HCT116 (cell line): ENCODE measurements at regions not wholly inside any gene's neighbourhood (a gene's known extent, or its start where the extent isn't known, plus 50 kb on each side); places are given as distances from the start of the nearest gene placed in this dataset.

Source experiments
- ATAC-seq: fragments of 200-7000 bp; cut with Tn5 transposase; 2 replicates; pipeline ENCODE4 v1.9.1; 2020; ENCODE audit warnings: mild to moderate bottlenecking, moderate library complexity
- BruUV-seq: library from RNA; stranded (reverse); fragments of 400-500 nt; replicated peaks from 2 replicates; lab custom pipeline; 2021; lab: Mats Ljungman, UMichigan
- CTCF ChIA-PET: fragments of 300-600 bp; sonication (Branson Sonifier 250); formaldehyde crosslinking; loops from one replicate; lab custom pipeline; 2021; ENCODE audit warnings: antibody characterized with exemption; lab: Charles Lee
- POLR2A ChIA-PET: fragments of 300-600, 350-600 bp; sonication (Branson Sonifier 250); formaldehyde crosslinking; loops from one replicate; lab custom pipeline; 2021; ENCODE audit warnings: antibody characterized with exemption; lab: Charles Lee
- RAD21 ChIA-PET, 2 experiments: fragments of 300-600 bp; sonication (Branson Sonifier 250); formaldehyde crosslinking; loops; one replicate each; lab custom pipeline; 2023; ENCODE audit warnings: low total read pairs in 2 of 2; ENCODE audit not compliant: uncharacterized antibody in 2 of 2, unreplicated experiment in 2 of 2, low non-redundant PET in 1 of 2; lab: Charles Lee
- DNase-seq: peaks from one replicate; pipeline ENCODE4 v3.0.0-alpha.2; 2010; ENCODE audit warnings: low read depth, low spot score
- H2AFZ ChIP-seq: fragments of 200-600 bp; shearing (Covaris generic), sonication (generic); 2 replicates; pipeline ENCODE4 v1.6.1; 2017; ENCODE audit warnings: low read depth, mixed run types, mixed read lengths, antibody characterized with exemption, low read length; ENCODE audit not compliant: poor library complexity, severe bottlenecking
- H3K27ac ChIP-seq: 2 replicates; pipeline ENCODE4 v1.5.1; 2012; ENCODE audit warnings: low read depth, low read length
- H3K27me3 ChIP-seq: fragments of 200-600 bp; sonication (generic); 2 replicates; pipeline ENCODE4 v1.6.1; 2016; ENCODE audit warnings: mixed run types, low read length, mixed read lengths; ENCODE audit not compliant: insufficient read depth
- H3K36me3 ChIP-seq, 2 experiments: fragments of 200-500 bp in 1 of 2; fragments of 200-600 bp in 1 of 2; sonication (Bioruptor generic) in 1 of 2; sonication (generic) in 1 of 2; 2 replicates each; pipeline versions ENCODE4 v1.5.1 to v1.6.1; 2014 to 2016; ENCODE audit warnings: low read length in 2 of 2, inconsistent platforms in 1 of 2, mixed read lengths in 1 of 2, mixed run types in 1 of 2; ENCODE audit not compliant: insufficient read depth in 2 of 2, control insufficient read depth in 1 of 2
- H3K4me1 ChIP-seq, 2 experiments: fragments of 200-600 bp in 1 of 2; sonication (generic) in 1 of 2; 2 replicates each; pipeline versions ENCODE4 v1.5.1 to v1.6.1; 2012 to 2017; ENCODE audit warnings: low read length in 2 of 2, inconsistent platforms in 1 of 2, mild to moderate bottlenecking in 1 of 2, mixed read lengths in 1 of 2, mixed run types in 1 of 2, moderate library complexity in 1 of 2; ENCODE audit not compliant: insufficient read depth in 2 of 2, control insufficient read depth in 1 of 2
- H3K4me2 ChIP-seq: fragments of 200-600 bp; sonication (generic); 2 replicates; pipeline ENCODE4 v1.6.1; 2017; ENCODE audit warnings: mixed run types, low read length, mixed read lengths
- H3K4me3 ChIP-seq, 2 experiments: fragments of 200-600 bp in 1 of 2; sonication (generic) in 1 of 2; replicated peaks in 1 of 2; 2 replicates each; pipeline ENCODE4 v1.5.1; 2011 to 2016; ENCODE audit warnings: low read length in 2 of 2, control low read depth in 1 of 2, low read depth in 1 of 2, mild to moderate bottlenecking in 1 of 2, mixed read lengths in 1 of 2, mixed run types in 1 of 2
- H3K79me2 ChIP-seq: fragments of 200-600 bp; sonication (generic); 2 replicates; pipeline ENCODE4 v1.6.1; 2017; ENCODE audit warnings: mild to moderate bottlenecking, mixed run types, low read length, moderate library complexity, mixed read lengths; ENCODE audit not compliant: insufficient read depth
- H3K9ac ChIP-seq: fragments of 200-600 bp; sonication (generic); 2 replicates; pipeline ENCODE4 v1.6.1; 2016; ENCODE audit warnings: low read length, mixed read lengths
- H3K9me2 ChIP-seq: fragments of 200-600 bp; sonication (generic), shearing (Covaris generic); 2 replicates; pipeline ENCODE4 v1.6.1; 2017; ENCODE audit warnings: mixed run types, mild to moderate bottlenecking, moderate library complexity; ENCODE audit not compliant: insufficient read depth
- H3K9me3 ChIP-seq, 2 experiments: fragments of 200-500 bp in 1 of 2; fragments of 200-600 bp in 1 of 2; sonication (Bioruptor generic) in 1 of 2; sonication (generic) in 1 of 2; 2 replicates each; pipeline ENCODE4 v1.6.1; 2014 to 2017; ENCODE audit warnings: low read length in 2 of 2, mixed read lengths in 2 of 2, inconsistent platforms in 1 of 2, low read depth in 1 of 2, mild to moderate bottlenecking in 1 of 2, mixed run types in 1 of 2, moderate library complexity in 1 of 2; ENCODE audit not compliant: control insufficient read depth in 1 of 2, insufficient read depth in 1 of 2
- H4K20me1 ChIP-seq: fragments of 200-600 bp; sonication (generic), shearing (Covaris generic); 2 replicates; pipeline ENCODE4 v1.6.1; 2017; ENCODE audit warnings: mixed run types, mild to moderate bottlenecking, moderate library complexity; ENCODE audit not compliant: insufficient read depth
- CBX3 ChIP-seq: IDR thresholded peaks from 2 replicates; pipeline ENCODE4 v1.6.1; 2012; ENCODE audit warnings: low read depth
- CEBPB ChIP-seq: IDR thresholded peaks from 2 replicates; pipeline ENCODE4 v1.6.1; 2012; ENCODE audit warnings: low read depth
- EGR1 ChIP-seq: IDR thresholded peaks from 2 replicates; pipeline ENCODE4 v1.6.1; 2012; ENCODE audit warnings: low read depth
- EZH2phosphoT487 ChIP-seq: fragments of 200-600 bp; IDR thresholded peaks from 2 replicates; pipeline ENCODE4 v1.6.1; 2018; ENCODE audit warnings: antibody characterized with exemption, borderline replicate concordance
- FOSL1 ChIP-seq: IDR thresholded peaks from 2 replicates; pipeline ENCODE4 v1.6.1; 2012; ENCODE audit warnings: low read depth
- JUND ChIP-seq: IDR thresholded peaks from 2 replicates; pipeline ENCODE4 v1.6.1; 2012
- POLR2AphosphoS5 ChIP-seq: IDR thresholded peaks from 2 replicates; pipeline ENCODE4 v1.6.1; 2011; ENCODE audit warnings: mild to moderate bottlenecking, low read depth, low read length, moderate library complexity
- RAD21 ChIP-seq: IDR thresholded peaks from 2 replicates; pipeline ENCODE4 v1.6.1; 2012; ENCODE audit warnings: low read depth, mild to moderate bottlenecking
- SP1 ChIP-seq: IDR thresholded peaks from 2 replicates; pipeline ENCODE4 v1.6.1; 2012; ENCODE audit warnings: low read depth
- SRF ChIP-seq: IDR thresholded peaks from 2 replicates; pipeline ENCODE4 v1.6.1; 2012; ENCODE audit warnings: low read depth
- TCF7L2 ChIP-seq: IDR thresholded peaks from 2 replicates; pipeline ENCODE4 v1.7.0; 2011; ENCODE audit warnings: borderline replicate concordance, inconsistent platforms; ENCODE audit not compliant: insufficient read depth, insufficient read length; ENCODE audit errors: extremely low read depth
- YY1 ChIP-seq: IDR thresholded peaks from 2 replicates; pipeline ENCODE4 v1.6.1; 2011; ENCODE audit warnings: low read length, low read depth, moderate library complexity, mild to moderate bottlenecking; ENCODE audit not compliant: insufficient replicate concordance; ENCODE audit errors: extremely low read depth
- ZFX ChIP-seq: fragments of 450-650 bp; IDR thresholded peaks from 2 replicates; pipeline ENCODE4 v1.6.1; 2017
- ZNF274 ChIP-seq: fragments of 200-500 bp; sonication (Bioruptor generic); IDR thresholded peaks from 2 replicates; pipeline ENCODE4 v1.6.1; 2014; ENCODE audit warnings: mild to moderate bottlenecking, low read depth, low read length, inconsistent platforms
- intact Hi-C: fragments of 100-400 bp; cut with micrococcal nuclease; formaldehyde crosslinking; loops from 2 replicates; pipeline ENCODE4 v1.10.0; 2022
- TF ChIP-seq, protein P1 (sequence below): IDR thresholded peaks from 2 replicates; pipeline ENCODE4 v1.6.1; 2012
- TF ChIP-seq, protein P2 (sequence below): IDR thresholded peaks from 2 replicates; pipeline ENCODE4 v1.6.1; 2011; ENCODE audit warnings: mild to moderate bottlenecking, low read length, moderate library complexity; ENCODE audit not compliant: insufficient replicate concordance; ENCODE audit errors: extremely low read depth

DNA sequence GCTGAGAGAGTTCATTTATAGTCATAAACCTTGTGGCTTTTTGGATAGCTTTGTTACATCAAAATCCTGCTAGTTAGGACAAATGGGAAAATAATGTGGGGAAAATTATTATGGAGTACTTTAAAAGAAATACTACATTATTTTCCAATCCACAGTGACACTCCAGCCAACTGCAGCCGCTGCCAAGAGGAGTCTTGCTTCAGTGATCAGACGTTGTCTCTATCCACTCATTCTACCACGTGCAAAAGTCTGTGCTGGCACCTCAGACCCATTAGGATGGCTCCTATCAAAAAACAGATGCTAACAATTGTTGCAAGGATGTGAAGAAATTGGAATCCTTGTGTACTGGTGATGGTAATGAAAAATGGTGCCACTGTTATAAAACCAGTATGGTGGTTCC, 128.6 kb upstream of the IQSEC1 start:
- Histone ChIP-seq H3K9ac (no peak overlapping the region), H3K36me3 (no peaks in the 10 kb centered on the region), H3K4me1 (no peaks in the 10 kb centered on the region), H3K9me2 (no peaks in the 10 kb centered on the region), H3K4me2 (no peak overlapping the region), H3K27ac (no peak overlapping the region), H3K4me3 (no peak overlapping the region), H3K9me3 (no peaks in the 10 kb centered on the region), H3K79me2 (no peaks in the 10 kb centered on the region), H3K27me3 (peaks cover 6% of the 10 kb centered on the region; the same call in 1 of the 2 replicates), H2AFZ (no peak overlapping the region), H4K20me1 (no peaks in the 10 kb centered on the region)
- DNase-seq (no peak), ATAC-seq (no peak)
- intact Hi-C loops = no loop called here
- ChIA-PET CTCF (interaction anchor here (1.1 to 1.3 kb wide), 2 partner anchors 260 to 446 kb away, joined by 3 to 5 read pairs; no protein-coding TSS in a partner anchor), POLR2A (no interaction called here), RAD21 (no interaction called here)
- TF ChIP-seq POLR2AphosphoS5 (no peak), JUND (no peak), CEBPB (no peak), YY1 (no peak), CBX3 (no peak), EGR1 (no peak), ZFX (no peak), FOSL1 (no peak), SRF (no peak), SP1 (no peak), EZH2phosphoT487 (no peak), RAD21 (no peak), ZNF274 (no peak), TCF7L2 (no peak)
- TF ChIP-seq, protein P1, sequence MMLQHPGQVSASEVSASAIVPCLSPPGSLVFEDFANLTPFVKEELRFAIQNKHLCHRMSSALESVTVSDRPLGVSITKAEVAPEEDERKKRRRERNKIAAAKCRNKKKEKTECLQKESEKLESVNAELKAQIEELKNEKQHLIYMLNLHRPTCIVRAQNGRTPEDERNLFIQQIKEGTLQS = no peak
- TF ChIP-seq, protein P2, sequence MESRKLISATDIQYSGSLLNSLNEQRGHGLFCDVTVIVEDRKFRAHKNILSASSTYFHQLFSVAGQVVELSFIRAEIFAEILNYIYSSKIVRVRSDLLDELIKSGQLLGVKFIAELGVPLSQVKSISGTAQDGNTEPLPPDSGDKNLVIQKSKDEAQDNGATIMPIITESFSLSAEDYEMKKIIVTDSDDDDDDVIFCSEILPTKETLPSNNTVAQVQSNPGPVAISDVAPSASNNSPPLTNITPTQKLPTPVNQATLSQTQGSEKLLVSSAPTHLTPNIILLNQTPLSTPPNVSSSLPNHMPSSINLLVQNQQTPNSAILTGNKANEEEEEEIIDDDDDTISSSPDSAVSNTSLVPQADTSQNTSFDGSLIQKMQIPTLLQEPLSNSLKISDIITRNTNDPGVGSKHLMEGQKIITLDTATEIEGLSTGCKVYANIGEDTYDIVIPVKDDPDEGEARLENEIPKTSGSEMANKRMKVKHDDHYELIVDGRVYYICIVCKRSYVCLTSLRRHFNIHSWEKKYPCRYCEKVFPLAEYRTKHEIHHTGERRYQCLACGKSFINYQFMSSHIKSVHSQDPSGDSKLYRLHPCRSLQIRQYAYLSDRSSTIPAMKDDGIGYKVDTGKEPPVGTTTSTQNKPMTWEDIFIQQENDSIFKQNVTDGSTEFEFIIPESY = no peak
- no TSS peak for BruUV-seq
